Loucy (cell line): ENCODE measurements at regions not wholly inside any gene's neighbourhood (a gene's known extent, or its start where the extent isn't known, plus 50 kb on each side); places are given as distances from the start of the nearest gene placed in this dataset.

Experiments used
- H2AFZ ChIP-seq: fragments of 200-600 bp; sonication (generic); 2 replicates; pipeline ENCODE4 v1.6.0; 2016; ENCODE audit warnings: antibody characterized with exemption, mild to moderate bottlenecking, low read length, moderate library complexity
- H3F3A ChIP-seq: fragments of 200-600 bp; 2 replicates; pipeline ENCODE4 v1.6.0; 2016; ENCODE audit warnings: antibody characterized with exemption, low read depth, mild to moderate bottlenecking
- H3K27me3 ChIP-seq: fragments of 200-600 bp; sonication (generic); 2 replicates; pipeline ENCODE4 v1.6.1; 2014; ENCODE audit warnings: low read length, mild to moderate bottlenecking; ENCODE audit not compliant: insufficient read depth, poor library complexity, severe bottlenecking
- H3K36me3 ChIP-seq: fragments of 200-600 bp; sonication (generic); 2 replicates; pipeline ENCODE4 v1.6.1; 2016; ENCODE audit warnings: low read length; ENCODE audit not compliant: insufficient read depth
- H3K4me1 ChIP-seq: fragments of 200-600 bp; sonication (generic); 2 replicates; pipeline ENCODE4 v1.5.1; 2014; ENCODE audit warnings: low read length, mild to moderate bottlenecking; ENCODE audit not compliant: insufficient read depth, poor library complexity, severe bottlenecking
- H3K4me2 ChIP-seq: fragments of 200-600 bp; sonication (generic); 2 replicates; pipeline ENCODE4 v1.6.0; 2014; ENCODE audit warnings: antibody characterized with exemption, low read length, low read depth, mild to moderate bottlenecking; ENCODE audit not compliant: poor library complexity, severe bottlenecking
- H3K4me3 ChIP-seq: fragments of 200-600 bp; sonication (generic); 2 replicates; pipeline ENCODE4 v1.5.1; 2014; ENCODE audit warnings: low read length, mild to moderate bottlenecking, mixed read lengths; ENCODE audit not compliant: poor library complexity, severe bottlenecking
- H3K79me2 ChIP-seq: fragments of 200-600 bp; sonication (generic); 2 replicates; pipeline ENCODE4 v1.6.1; 2014; ENCODE audit warnings: low read length; ENCODE audit not compliant: insufficient read depth
- H3K9ac ChIP-seq: fragments of 200-600 bp; sonication (generic); 2 replicates; pipeline ENCODE4 v1.6.0; 2014; ENCODE audit warnings: mild to moderate bottlenecking, low read depth, low read length, moderate library complexity; ENCODE audit not compliant: poor library complexity, severe bottlenecking
- H3K9me2 ChIP-seq: fragments of 200-600 bp; sonication (generic); replicated peaks from 2 replicates; pipeline ENCODE4 v1.6.1; 2016; ENCODE audit warnings: low read depth, low read length, mixed read lengths
- H3K9me3 ChIP-seq: fragments of 200-600 bp; sonication (generic); 2 replicates; pipeline ENCODE4 v1.6.1; 2014; ENCODE audit warnings: mild to moderate bottlenecking, antibody characterized with exemption, low read length, low read depth; ENCODE audit not compliant: insufficient read depth
- H4K20me1 ChIP-seq: fragments of 200-600 bp; sonication (generic); 2 replicates; pipeline ENCODE4 v1.6.0; 2014; ENCODE audit warnings: antibody characterized with exemption, low read length, mild to moderate bottlenecking; ENCODE audit not compliant: insufficient read depth, poor library complexity, severe bottlenecking
- EZH2phosphoT487 ChIP-seq: fragments of 200-600 bp; IDR thresholded peaks from 2 replicates; pipeline ENCODE4 v1.6.1; 2018; ENCODE audit warnings: antibody characterized with exemption, mild to moderate bottlenecking, moderate library complexity, borderline replicate concordance
- TF ChIP-seq, protein P1 (sequence below): fragments of 200-600 bp; sonication (generic); conservative IDR thresholded peaks from 2 replicates; pipeline ENCODE4 v1.5.1; 2014; ENCODE audit warnings: mild to moderate bottlenecking, antibody characterized with exemption, low read length

GRCh38 chr18:78731016-78731397 lies 248.6 kb upstream of the SALL3 start:
- Histone ChIP-seq H3F3A (no peaks in the 10 kb centered on the region), H3K9me3 (peaks cover 10% of the 10 kb centered on the region; the same call in 1 of the 2 replicates), H3K9ac (no peak overlapping the region), H3K9me2 (no peaks in the 10 kb centered on the region), H3K27me3 (no peaks in the 10 kb centered on the region), H3K4me3 (no peak overlapping the region), H3K79me2 (no peaks in the 10 kb centered on the region), H2AFZ (no peak overlapping the region), H3K4me1 (no peaks in the 10 kb centered on the region), H3K36me3 (no peaks in the 10 kb centered on the region), H4K20me1 (no peaks in the 10 kb centered on the region), H3K4me2 (no peak overlapping the region)
- TF ChIP-seq EZH2phosphoT487 = no peak
- TF ChIP-seq, protein P1, sequence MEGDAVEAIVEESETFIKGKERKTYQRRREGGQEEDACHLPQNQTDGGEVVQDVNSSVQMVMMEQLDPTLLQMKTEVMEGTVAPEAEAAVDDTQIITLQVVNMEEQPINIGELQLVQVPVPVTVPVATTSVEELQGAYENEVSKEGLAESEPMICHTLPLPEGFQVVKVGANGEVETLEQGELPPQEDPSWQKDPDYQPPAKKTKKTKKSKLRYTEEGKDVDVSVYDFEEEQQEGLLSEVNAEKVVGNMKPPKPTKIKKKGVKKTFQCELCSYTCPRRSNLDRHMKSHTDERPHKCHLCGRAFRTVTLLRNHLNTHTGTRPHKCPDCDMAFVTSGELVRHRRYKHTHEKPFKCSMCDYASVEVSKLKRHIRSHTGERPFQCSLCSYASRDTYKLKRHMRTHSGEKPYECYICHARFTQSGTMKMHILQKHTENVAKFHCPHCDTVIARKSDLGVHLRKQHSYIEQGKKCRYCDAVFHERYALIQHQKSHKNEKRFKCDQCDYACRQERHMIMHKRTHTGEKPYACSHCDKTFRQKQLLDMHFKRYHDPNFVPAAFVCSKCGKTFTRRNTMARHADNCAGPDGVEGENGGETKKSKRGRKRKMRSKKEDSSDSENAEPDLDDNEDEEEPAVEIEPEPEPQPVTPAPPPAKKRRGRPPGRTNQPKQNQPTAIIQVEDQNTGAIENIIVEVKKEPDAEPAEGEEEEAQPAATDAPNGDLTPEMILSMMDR = no peak

GRCh38 chr18:78731398-78732032 lies 248.1 kb upstream of the SALL3 start:
- H3K9me3 ChIP-seq = peaks cover 10% of the 10 kb centered on the region; the same call in 1 of the 2 replicates
- H3K36me3 ChIP-seq = no peaks in the 10 kb centered on the region
- no peaks in the 10 kb centered on the region for H3K79me2 ChIP-seq
- TF ChIP-seq, protein P1 = no peak
- no peak for TF ChIP-seq EZH2phosphoT487
- H3K9me2 ChIP-seq = no peaks in the 10 kb centered on the region
- no peaks in the 10 kb centered on the region for H3K27me3 ChIP-seq
- H3F3A ChIP-seq = no peaks in the 10 kb centered on the region
- H3K4me1 ChIP-seq = no peaks in the 10 kb centered on the region
- no peak overlapping the region for H2AFZ ChIP-seq
- no peak overlapping the region for H3K9ac ChIP-seq
- no peaks in the 10 kb centered on the region for H4K20me1 ChIP-seq
- H3K4me2 ChIP-seq = no peak overlapping the region
- no peak overlapping the region for H3K4me3 ChIP-seq

- Histone ChIP-seq H3K4me2 (no peak overlapping the region), H3K9me3 (peaks cover 5% of the 10 kb centered on the region; the same call in 1 of the 2 replicates), H3K9me2 (no peaks in the 10 kb centered on the region), H3F3A (no peaks in the 10 kb centered on the region), H3K36me3 (no peaks in the 10 kb centered on the region), H3K27me3 (no peaks in the 10 kb centered on the region), H3K9ac (no peak overlapping the region), H4K20me1 (no peaks in the 10 kb centered on the region), H2AFZ (no peak overlapping the region), H3K4me3 (no peak overlapping the region), H3K79me2 (no peaks in the 10 kb centered on the region), H3K4me1 (no peaks in the 10 kb centered on the region)
- TF ChIP-seq, protein P1 = no peak
- no peak for TF ChIP-seq EZH2phosphoT487
Measured at GRCh38 chr18:78732273-78733210, 247.1 kb upstream of the SALL3 start.
